Right hindlimb (tissue), 1 donor: ENCODE measurements at regions not wholly inside any gene's neighbourhood (a gene's known extent, or its start where the extent isn't known, plus 50 kb on each side); places are given as distances from the start of the nearest gene placed in this dataset.

Experiments
- DNase-seq: peaks from one replicate; pipeline ENCODE4 v3.0.0-alpha.2; 2018

DNA sequence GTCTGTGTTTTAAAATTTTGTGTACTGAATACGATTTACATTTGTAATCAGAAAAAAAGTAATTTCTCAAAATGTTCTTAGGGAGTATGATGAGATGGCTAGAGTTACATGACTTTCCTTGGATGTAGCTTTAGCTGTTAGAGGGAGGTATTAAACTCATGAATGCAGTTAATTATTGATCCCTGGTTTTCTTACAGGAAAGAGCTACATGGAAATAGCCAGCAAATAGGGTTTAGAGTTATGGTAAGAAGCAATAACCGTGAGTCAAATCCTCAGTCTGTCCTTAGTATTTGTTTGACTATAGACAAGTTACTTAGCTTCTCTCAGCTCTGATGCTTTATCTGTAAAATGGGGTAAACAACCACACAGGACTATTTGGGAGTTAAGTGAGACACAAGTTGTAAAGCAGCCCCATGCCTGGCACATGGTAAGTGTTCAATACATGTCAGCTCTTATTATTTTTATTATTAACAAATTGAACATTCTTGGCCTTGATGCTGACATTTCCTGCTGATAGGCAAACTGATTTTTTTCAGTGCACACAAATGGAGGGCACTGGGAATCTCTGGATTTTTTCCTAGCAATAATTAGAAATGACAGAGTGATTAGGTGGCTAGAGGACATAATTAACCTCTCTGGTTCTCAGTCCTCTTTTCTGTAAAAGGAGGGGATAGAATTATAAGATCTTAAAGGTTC lies 204.5 kb upstream of the PHYHIPL start:
- DNase-seq: no peak

DNA sequence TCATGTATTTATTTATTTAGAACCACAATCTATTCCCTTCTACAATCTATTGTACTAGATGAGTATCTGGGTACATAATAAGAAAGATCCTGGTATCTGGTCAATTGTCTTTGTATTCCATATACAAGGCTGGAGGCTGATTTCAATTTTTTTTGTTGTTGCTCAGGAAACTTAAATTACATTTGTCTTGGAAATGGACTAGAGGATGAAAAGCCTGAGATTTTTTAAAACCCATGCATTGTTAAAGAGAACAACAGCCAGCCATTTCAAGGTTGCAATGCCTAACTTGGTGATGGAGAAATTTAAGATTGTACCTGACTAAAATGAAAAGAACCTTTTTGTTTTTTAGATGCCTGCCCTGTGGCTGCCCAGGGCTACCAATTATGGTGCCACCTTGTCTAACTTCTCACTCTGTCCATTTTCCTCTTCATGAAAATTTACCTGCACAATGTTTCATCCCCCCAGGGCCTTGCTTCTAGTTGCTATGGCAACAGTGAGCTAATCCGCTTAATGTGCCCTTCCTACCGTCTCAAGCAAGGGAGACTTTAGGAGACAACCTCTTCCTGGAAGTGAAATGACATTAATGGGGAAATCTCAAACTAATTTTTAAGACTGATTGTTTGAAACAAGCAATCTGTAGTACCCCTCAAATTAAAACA lies 203.7 kb upstream of the PHYHIPL start:
- no peak for DNase-seq

DNA sequence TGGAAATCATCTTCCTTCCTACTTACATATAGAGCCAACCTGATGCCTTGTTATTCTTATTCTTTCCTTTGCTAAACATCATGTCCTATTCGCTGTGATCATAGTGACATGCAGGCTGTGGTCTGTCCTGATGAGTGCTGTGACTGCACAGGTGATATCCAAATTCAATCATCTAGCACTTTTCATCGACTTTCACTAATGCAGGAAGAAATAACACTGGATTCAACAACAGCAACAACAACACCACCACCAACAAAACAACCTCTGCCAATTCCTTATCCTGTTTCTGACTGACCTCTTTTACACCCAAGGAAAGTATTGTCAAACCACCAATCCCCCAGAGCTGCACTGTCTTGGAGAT lies 203.2 kb upstream of the PHYHIPL start:
- no peak for DNase-seq

DNA sequence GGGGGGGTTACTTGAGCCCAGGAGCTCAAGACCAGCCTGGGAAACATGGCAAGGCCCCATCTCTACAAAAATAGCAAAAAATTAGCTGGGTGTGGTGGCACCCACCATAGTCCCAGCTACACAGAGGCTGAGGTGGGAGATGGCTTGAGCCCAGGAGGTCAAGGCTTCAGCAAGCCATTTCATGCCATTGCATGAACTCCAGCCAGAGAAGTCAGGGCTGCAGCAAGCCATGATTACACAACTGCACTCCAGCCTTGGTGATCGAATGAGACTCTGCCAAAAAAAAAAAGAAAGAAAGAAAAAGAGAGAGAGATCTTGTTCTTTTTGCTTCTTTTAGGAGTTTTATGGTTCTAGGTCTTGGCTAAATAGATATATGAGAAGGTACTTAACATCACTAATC lies 200.2 kb upstream of the PHYHIPL start:
- DNase-seq: no peak

DNA sequence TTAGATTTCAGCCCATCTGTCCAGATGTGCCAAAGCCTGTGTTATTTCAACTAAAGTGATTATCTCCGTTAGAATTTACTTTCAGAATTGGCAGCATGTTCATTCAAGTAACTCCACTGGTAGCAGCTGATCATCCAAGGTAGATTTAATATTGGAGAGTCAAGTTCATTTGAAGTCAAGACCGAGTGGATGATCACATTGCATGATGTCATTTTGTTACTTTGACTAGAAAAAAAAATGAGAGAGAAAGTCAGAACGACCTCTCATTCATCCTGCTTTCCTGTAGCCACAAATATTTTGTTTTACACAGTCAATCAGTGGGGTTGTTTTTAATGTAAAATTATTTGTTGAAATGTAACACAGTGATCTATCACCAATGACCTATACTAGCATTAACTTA lies 196.7 kb upstream of the PHYHIPL start:
- no peak for DNase-seq

DNA sequence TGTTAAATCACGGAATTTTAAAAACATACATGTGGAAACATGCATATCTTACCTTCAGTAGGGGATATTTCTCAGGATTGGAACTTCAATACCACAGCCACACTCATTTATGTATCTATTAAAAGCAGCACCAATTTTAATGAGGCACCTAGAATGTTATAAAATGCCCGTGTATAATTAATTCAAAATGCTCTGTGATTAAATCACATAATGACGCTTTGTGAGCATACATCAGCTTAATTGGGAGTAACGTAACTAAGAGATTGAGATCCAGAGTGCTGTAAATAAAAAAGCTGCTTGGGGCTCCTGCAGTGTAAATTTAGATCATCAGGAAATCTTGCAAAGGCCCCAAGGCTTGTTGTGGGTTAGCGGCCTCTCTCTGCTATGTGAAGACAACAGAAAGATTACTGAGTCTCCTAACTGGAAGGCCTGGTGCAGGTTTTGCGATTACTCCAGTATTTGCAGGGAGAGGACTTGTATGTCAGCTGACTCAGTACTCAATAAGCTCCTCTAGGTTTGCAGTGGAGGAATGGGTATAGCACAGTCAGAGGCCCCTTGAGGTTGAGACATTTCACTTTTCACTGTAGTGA lies 195.5 kb upstream of the PHYHIPL start:
- no peak for DNase-seq

DNA sequence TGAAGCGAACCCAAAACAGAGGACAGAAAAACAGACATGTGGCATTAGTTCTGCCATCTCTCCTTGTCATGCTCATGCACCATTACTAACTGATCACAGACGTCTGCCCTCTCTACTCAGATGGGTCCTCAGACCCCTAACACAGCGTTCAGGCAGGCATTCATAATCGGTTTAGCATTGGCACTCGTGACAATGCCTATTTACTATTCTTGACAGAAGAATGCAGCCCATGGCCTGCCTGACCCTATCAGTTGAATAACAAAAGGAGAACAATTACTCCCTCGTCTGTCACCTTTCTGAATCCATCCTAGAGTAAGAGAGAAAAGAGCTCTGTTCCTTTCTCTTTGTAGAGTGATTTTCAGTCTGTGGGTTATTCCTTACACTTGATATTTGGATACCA lies 194.6 kb upstream of the PHYHIPL start:
- DNase-seq: no peak

DNA sequence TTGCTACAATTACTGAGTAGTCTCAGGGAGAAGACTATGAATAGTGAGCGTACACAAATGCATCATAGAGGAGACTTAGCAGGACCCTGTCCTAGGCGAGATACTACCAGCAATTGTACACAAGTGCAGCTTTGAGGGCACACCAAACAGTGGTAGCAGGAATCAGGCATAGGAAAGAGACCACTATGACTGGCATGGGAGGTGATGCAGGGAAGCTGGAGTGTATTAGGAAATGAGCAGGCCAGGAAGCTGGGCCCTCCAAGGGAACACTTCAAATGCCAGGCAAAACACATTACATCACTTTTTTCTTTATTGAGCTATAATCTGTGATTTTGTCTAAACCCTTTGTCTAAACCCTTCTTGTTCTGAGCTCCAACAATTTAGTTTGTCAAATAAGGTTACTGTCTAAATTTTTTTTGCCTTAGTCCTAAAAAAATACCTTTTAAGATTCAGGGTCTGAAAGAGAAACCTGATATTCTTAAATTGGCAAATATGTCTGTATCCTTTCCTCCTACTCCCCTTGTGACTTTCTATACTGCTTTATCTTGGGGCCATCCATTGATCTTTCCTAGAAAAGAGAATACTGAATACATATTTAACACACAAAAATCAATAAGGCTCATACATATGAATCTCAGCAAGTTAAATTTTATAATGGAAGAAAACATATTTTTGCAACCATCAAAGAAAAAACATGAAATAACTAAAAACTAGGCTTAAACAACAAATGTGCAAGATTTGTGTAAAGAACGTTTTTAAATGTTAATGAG lies 193.8 kb upstream of the PHYHIPL start:
- DNase-seq: no peak

DNA sequence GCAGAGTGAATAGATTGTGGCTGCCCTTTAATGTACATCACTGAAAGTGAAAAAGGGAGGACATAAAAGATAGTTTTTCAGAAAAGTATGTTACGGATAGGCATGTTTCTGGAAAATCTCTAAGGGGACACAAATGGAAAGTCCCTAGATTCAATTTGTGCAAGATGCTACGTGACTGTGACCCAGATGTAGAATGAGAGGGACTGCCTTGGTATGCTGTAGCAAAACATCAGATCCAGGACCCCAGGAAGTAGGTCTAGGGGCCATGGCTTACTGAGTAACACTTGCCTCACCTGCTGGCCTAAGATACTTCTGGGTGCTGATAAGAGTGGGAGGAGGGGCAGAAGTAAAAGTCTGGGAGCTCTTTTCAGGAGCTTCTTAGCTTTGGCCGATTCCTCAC lies 191.2 kb upstream of the PHYHIPL start:
- DNase-seq: no peak

DNA sequence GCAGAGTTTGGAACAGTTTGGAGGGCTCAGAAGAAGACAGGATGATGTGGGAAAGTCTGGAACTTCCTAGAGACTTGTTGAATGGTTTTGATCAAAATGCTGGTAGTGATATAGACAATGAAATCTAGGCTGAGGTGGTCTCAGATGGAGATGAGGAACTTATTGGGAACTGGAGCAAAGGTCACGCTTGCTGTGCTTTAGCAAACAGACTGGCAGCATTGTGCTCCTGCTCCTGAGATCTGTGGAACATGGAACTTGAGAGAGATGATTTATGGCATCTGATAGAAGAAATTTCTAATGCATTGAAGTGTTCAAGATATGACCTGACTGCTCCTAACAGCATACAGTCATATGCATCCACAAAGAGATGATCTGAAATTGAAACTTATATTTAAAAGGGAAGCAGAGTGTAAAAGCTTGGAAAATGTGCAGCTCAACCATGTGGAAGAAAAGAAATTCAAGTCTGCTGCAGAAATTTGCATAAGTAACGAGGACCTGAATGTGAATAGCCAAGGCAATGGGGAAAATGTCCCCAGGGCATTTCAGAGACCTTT lies 186.9 kb upstream of the PHYHIPL start:
- DNase-seq: no peak

DNA sequence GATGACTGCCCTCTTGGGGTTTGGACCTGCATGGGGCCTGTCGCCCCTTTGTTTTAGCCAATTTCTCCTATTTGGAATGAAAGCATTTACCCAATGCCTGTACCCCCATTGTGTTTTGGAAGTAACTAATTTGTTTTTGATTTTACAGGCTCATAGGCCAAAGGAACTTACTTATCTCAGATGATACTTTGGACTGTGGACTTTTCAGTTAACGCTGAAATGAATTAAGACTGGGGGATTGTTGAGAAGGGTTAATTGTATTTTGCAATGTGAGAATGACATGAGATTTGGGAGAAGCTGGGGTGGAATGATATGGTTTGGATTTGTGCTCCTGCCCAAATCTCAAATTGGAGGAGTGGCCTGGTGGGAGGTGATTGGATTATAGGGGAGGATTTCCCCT lies 185.8 kb upstream of the PHYHIPL start:
- DNase-seq: no peak

DNA sequence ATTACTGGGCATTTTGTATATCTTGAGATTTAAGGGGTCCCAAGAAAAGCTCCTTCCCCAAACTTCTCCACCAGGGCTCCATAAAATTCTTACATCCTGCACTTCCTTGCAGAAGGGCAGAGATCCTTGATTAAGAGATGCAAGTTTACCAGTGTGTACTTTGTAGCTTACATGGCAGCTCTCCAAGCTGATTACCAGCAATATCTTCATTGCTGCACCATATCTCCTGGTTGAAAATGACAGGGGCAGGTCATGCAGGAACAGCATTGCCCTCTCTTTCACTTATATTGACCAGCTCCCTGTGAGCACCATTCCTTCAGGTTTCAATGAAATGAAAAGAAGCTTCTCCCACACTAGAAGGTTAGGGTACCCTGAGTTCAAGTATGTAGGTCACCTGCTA lies 184.6 kb upstream of the PHYHIPL start:
- no peak for DNase-seq

DNA sequence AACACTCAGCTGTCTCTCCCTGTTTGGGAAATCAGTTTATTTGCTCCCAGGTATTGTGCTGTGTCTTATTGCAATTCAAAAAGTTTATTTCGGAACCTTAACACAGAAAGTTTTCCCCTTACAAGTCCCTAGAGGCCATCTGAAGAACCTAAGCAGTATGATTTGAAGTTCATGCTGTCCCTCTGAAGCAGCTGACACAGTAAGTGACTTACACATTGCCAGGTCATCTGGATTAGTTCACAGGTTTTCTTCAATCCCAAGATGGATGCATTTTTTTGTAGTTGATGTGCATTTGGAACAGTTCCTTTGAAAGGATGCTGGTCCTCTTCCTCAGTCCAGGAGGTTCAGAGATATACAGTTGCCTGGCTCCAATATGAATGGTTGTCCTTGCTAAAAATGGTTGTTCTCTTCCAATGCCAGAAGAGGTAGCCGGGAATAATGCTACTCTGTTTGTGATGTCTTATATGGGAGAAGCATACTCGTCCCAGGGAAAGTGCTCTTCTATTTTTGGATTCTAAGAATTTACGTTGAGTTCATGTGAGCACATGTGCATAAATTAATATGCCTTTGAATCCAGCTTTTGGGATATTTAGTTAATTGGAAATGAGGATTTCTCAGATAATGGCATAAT lies 183.5 kb upstream of the PHYHIPL start:
- DNase-seq: no peak

DNA sequence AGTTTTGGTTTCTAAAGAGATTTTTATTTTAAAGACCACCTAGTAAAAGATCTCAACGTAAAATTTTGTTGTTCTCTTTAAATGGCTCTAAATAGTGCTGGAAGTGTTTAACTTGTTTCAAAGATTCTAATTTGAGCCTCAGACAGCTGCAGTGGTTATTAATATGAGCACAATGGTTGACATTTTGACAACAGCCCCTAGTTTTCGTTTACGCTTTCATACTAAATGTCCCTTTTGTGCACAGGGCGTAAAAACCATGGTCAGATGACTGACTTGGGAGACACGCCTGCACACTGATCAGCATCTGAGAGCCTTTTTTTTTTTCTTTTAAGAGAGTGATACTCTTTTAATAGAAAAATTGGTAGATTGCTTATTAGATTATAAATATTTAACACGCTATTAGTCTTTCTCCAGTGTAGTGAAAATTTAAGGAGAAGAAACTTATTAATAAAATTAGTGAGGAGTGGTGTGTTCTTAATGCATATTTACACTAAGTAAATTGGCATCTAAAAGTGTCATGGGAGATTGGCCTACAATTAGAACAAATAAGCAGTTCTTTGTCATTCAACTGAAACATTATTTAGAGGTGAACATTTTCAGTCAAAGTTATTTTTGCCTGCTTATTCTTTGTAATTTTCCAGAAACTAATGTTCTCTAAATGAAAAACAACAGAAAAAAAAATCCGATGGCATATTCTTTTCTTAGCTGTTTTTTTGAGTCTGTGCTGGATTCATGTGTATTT lies 182.8 kb upstream of the PHYHIPL start:
- no peak for DNase-seq

DNA sequence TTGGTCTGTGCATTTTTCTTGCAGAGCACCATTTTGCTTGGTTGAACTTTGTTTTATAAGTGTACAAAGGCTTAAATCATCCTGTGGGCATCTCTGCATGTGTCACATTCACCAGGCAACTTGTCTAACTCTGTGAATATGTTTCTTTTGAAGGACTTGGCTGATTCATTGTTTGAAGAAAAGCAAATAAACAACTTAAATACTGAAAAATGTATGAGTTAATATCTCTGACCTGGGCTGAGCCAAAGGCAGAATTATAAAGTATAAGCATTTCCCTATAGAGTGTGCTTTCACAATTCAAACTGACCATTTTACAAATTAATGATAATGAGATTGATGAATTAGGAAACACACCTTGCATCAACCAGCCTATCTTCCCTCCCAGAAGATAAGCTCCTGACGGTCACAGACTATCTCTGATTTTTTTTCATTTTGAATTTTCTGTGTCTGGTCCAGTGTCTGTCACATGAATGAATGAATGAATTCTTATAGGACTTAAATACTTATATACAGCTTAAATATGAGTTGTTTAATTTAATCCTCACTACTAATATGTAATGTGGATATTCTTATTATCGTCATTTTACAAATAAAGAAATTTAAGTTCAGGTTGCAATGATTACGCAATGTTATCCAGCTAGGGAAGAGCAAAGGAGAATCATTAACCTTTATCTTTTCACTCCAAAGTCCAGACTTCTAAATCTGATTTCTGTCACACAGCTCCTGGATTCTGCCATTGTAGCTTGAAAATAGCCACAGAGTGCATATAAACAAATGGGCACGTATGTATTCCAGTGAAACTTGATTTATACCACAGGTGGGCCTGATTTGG lies 182.0 kb upstream of the PHYHIPL start:
- DNase-seq: no peak

DNA sequence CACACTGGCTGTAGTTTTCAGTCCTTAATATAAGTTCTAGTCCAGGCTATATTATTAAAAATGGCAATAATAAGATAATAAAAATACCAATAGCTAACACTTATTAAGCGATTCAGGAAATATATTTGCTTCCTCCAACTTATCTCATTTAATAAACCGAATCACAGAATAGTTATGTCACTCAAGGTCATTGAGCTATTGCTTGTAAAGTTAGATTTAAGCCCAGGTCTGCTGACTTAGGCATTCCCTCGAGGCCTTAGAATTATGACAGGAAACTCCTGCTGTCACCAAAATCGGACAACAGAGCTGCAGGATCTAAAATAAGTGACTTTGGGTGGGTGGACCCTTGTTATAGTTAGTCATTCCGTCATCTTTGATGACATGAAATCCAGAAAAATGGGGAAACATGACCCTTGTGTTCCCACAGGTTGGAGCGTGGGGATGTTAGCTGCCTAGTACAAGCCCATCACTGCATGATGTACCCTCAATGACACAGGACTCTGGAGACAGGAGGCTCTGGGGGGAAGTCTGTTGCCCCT lies 181.3 kb upstream of the PHYHIPL start:
- DNase-seq: no peak

DNA sequence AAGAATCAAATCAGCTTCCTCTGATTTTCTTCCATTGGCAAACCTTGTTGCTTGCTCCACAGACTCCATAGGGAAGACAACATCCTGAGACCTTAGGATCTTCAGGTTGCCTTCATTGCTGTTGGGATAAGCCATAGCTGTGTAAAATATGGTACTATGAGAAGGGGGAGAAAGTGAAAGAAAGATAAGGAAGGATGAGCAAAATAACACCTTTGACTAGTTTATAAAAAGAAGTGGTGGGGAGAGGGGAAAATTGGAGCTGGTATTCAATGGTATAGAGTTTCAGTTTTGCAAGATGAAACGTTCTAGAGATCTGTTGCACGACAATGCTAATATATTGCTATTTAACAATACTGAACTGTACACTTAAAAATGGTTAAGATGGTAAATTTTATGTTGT lies 180.4 kb upstream of the PHYHIPL start:
- DNase-seq: no peak

DNA sequence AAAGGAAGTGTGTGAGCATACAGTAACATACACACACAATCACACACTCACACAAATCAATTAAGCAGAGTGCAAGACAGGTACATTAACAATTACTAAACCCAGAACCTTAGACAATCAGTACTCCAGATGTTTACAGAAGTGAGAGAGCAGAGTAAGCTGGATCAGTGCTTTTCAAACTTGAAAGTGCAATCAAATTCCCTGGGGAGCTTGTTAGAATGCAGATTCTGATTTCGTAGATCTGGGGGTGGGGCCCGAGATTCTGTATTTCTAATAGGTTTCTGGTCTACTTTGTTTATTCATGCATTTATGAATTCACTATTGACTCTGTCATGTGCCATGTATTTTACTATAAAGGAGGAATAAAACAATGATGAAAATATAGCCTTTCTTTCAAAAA lies 179.6 kb upstream of the PHYHIPL start:
- no peak for DNase-seq

DNA sequence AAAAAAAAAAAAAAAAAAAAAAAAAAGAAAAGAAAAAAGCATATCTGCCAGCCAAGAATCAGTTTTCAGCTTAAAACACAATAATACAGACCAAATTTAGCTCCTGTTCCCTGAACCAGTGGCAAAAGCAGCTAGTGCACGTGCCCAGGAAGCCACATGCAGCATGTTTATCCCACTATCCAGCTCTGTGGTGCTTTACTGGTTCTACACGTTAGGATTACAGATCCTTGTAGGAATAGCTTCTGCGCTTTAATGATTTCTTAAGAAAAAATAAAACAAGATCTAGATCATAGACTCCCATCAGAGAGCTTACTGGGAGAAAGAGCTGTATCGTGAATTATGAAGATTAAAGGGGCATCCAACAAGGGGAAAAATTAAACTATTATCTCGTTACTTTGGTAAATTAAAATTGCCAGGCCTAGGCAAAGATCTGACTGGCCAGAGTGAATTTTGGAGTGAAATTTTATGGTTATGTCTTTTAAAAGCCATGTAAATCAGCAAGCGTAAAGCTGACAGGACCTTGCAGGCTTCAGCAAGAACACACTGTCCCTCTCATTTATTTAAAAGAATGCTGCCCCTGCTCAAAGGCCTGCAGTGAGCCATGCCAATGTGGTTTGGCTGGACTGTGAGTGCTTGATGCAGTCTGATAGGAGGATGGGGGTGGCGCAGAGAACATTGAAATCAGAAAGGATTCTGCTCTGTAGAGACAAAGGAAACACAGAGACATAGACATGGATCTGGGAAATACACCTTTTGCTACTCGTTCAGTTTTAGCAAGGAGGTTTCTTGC lies 177.3 kb upstream of the PHYHIPL start:
- peak; percentile 32 for DNase-seq

DNA sequence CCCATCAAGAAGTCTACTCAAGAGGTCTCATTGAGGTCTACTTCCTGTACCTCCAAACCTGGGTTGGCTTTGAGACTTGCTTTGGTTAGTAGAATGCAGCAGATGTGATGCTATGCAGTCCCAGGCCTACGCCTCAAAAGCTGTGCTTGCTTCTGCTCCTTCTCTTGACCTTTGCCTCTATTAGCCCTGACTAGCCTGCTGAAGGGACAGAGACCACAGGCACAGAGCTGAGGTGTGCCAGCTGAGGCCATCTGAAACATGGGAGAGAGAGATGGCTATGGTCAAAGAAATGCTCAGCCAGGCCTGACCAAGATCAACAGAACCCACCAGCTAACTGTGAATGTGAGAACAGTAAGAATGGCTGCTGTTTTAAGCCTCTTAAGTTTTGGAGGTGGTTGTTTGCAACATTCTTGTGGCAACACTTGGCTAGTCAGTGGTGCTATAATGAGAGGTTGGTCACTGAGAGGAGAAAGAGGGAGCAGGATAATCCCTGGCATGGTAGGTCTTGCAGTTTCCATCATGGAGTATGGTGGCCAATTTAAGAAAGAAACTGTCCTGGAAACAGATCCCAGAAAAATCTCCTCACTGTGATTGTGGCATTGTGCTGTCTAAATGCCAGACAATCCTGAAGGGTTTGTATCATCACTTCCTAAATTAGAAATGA lies 176.1 kb upstream of the PHYHIPL start:
- no peak for DNase-seq
